GM12878 (cell line): ENCODE measurements at regions not wholly inside any gene's neighbourhood (a gene's known extent, or its start where the extent isn't known, plus 50 kb on each side); places are given as distances from the start of the nearest gene placed in this dataset.

ENCODE experiments used
- ATAC-seq: fragments of 200-7000 bp; cut with Tn5 transposase; 3 replicates; pipeline ENCODE4 v1.9.1; 2020; ENCODE audit warnings: mild to moderate bottlenecking, moderate library complexity
- BruUV-seq: library from RNA; stranded (reverse); fragments of 400-500 nt; replicated peaks from 2 replicates; lab custom pipeline; 2021; lab: Mats Ljungman, UMichigan
- CTCF ChIA-PET: fragments of 300-600 bp; sonication (Branson Sonifier 250); formaldehyde crosslinking; extraction: SDS; loops from one replicate; lab custom pipeline; 2021; ENCODE audit warnings: inconsistent platforms; lab: Yijun Ruan, JAX
- POLR2A ChIA-PET: fragments of 350-600 bp; formaldehyde crosslinking; extraction: SDS; loops from one replicate; lab custom pipeline; 2021; ENCODE audit warnings: inconsistent platforms; lab: Charles Lee
- RAD21 ChIA-PET: fragments of 300-600 bp; sonication (Branson Sonifier 250); formaldehyde crosslinking; loops from one replicate; lab custom pipeline; 2023; ENCODE audit warnings: antibody characterized with exemption; ENCODE audit not compliant: unreplicated experiment; lab: Charles Lee
- SMC1A ChIA-PET: fragments of 300-600 bp; sonication (Branson Sonifier 250); formaldehyde crosslinking; loops from one replicate; lab custom pipeline; 2023; ENCODE audit not compliant: unreplicated experiment, uncharacterized antibody; lab: Charles Lee
- DNase-seq: peaks from one replicate; pipeline ENCODE4 v3.0.0-alpha.2; 2011; ENCODE audit warnings: low read depth, low spot score
- FAIRE-seq: peaks from 3 replicates; lab custom pipeline; 2011; peaks lifted over from hg19 to GRCh38; lab: Jason Lieb, UNC
- H2AFZ ChIP-seq: 2 replicates; pipeline ENCODE4 v1.6.0; 2011; ENCODE audit warnings: low read depth, low read length, control low read depth; ENCODE audit not compliant: control insufficient read depth
- H3K27ac ChIP-seq: 2 replicates; pipeline ENCODE4 v1.5.1; 2011; ENCODE audit warnings: control low read depth; ENCODE audit not compliant: control insufficient read depth, insufficient read depth
- H3K27me3 ChIP-seq, 2 experiments: replicated peaks in 1 of 2; 2 replicates each; pipeline versions ENCODE4 v1.6.0 to v1.6.1; 2011; ENCODE audit warnings: low read length in 1 of 2; ENCODE audit not compliant: control insufficient read depth in 2 of 2, insufficient read depth in 2 of 2
- H3K36me3 ChIP-seq, 2 experiments: 2 replicates each; pipeline ENCODE4 v1.5.1; 2011; ENCODE audit warnings: low read length in 1 of 2; ENCODE audit not compliant: control insufficient read depth in 2 of 2, insufficient read depth in 2 of 2
- H3K4me1 ChIP-seq: 2 replicates; pipeline ENCODE4 v1.6.1; 2011; ENCODE audit warnings: mild to moderate bottlenecking, low read length, moderate library complexity, mixed read lengths; ENCODE audit not compliant: control insufficient read depth, insufficient read depth
- H3K4me2 ChIP-seq: 2 replicates; pipeline ENCODE4 v1.6.0; 2011; ENCODE audit warnings: control low read depth; ENCODE audit not compliant: control insufficient read depth, insufficient read depth
- H3K4me3 ChIP-seq: fragments of 200-600 bp; sonication (generic); 2 replicates; pipeline ENCODE4 v1.5.1; 2016
- H3K79me2 ChIP-seq: 2 replicates; pipeline ENCODE4 v1.6.0; 2011; ENCODE audit warnings: low read length; ENCODE audit not compliant: control insufficient read depth, insufficient read depth
- H3K9ac ChIP-seq: 2 replicates; pipeline ENCODE4 v1.8.0; 2011; ENCODE audit warnings: low read length, control low read depth, mixed read lengths; ENCODE audit not compliant: control insufficient read depth, insufficient read depth
- H3K9me3 ChIP-seq: replicated peaks from 3 replicates; pipeline ENCODE4 v1.5.1; 2011; ENCODE audit warnings: mild to moderate bottlenecking, low read length; ENCODE audit not compliant: control insufficient read depth, insufficient read depth
- H4K20me1 ChIP-seq: 2 replicates; pipeline ENCODE4 v1.6.0; 2011; ENCODE audit not compliant: control insufficient read depth, insufficient read depth
- E2F4 ChIP-seq: IDR thresholded peaks from 2 replicates; pipeline ENCODE4 v1.6.1; 2012; ENCODE audit warnings: low read depth, low read length, improper control_type of control experiment
- HSF1 ChIP-seq: fragments of 150-350 bp; IDR thresholded peaks from 2 replicates; pipeline ENCODE4 v1.6.1; 2014; ENCODE audit warnings: mild to moderate bottlenecking, low read depth, low read length
- MXI1 ChIP-seq: fragments of 150-350 bp; IDR thresholded peaks from 2 replicates; pipeline ENCODE4 v1.6.1; 2011; ENCODE audit warnings: low read depth, mild to moderate bottlenecking, inconsistent platforms, low read length, improper control_type of control experiment
- NFIC ChIP-seq: IDR thresholded peaks from 2 replicates; pipeline ENCODE4 v1.6.1; 2012; ENCODE audit warnings: low read depth, mild to moderate bottlenecking, inconsistent platforms, low read length, moderate library complexity
- RB1 ChIP-seq: fragments of 450-650 bp; formaldehyde crosslinking; IDR thresholded peaks from 2 replicates; pipeline ENCODE4 v1.6.1; 2017; ENCODE audit warnings: mild to moderate bottlenecking, borderline replicate concordance
- SREBF2 ChIP-seq: IDR thresholded peaks from 2 replicates; pipeline ENCODE4 v1.6.1; 2012; ENCODE audit warnings: mild to moderate bottlenecking, low read length
- WGBS: methylation state at CpG from one replicate; pipeline ENCODE4 v1.1.6; 2016; ENCODE audit warnings: low lambda C conversion rate; ENCODE audit not compliant: insufficient replicate concordance, insufficient coverage; ENCODE audit errors: missing lambda C conversion rate; 5-methylcytosine and 5-hydroxymethylcytosine counted together
- in situ Hi-C: fragments of 300-500 bp; cut with MboI; formaldehyde crosslinking; loops from 9 replicates; pipeline ENCODE4 v1.14.3; 2018; ENCODE audit warnings: mixed read lengths
- intact Hi-C: fragments of 100-400 bp; cut with micrococcal nuclease; formaldehyde crosslinking; loops from one replicate; pipeline ENCODE4 v1.14.2; 2022; ENCODE audit not compliant: unreplicated experiment

GRCh38 chr14:27836386-27836785, 930.2 kb upstream of the FOXG1 start (continued):
- TF ChIP-seq HSF1, result no peak

GRCh38 chr14:27845241-27845850, 921.2 kb upstream of the FOXG1 start:
- BruUV-seq, result no TSS peak
- WGBS, result 66% methylated on average over 40 of the region's 54 CpGs
- no peak for ATAC-seq
- no peak for DNase-seq
- Histone ChIP-seq H3K36me3 (no peaks in the 10 kb centered on the region), H3K4me2 (no peak overlapping the region), H3K27me3 (no peaks in the 10 kb centered on the region), H3K9me3 (no peaks in the 10 kb centered on the region), H3K79me2 (no peaks in the 10 kb centered on the region), H3K4me3 (no peak overlapping the region), H4K20me1 (no peaks in the 10 kb centered on the region), H2AFZ (no peak overlapping the region)
- no peak for FAIRE-seq
- ChIA-PET POLR2A (no interaction called here), SMC1A (no interaction called here), CTCF (no interaction called here)
- intact Hi-C loops, result no loop called here
- TF ChIP-seq E2F4 (no peak), RB1 (no peak), NFIC (no peak), MXI1 (no peak), SREBF2 (no peak)
- TF ChIP-seq, all 136 proteins: peak for 0
- in situ Hi-C loops, result no loop called here
- no peak overlapping the region for H3K9ac ChIP-seq
- no peaks in the 10 kb centered on the region for H3K4me1 ChIP-seq
- RAD21 ChIA-PET, result no interaction called here
- no peak overlapping the region for H3K27ac ChIP-seq
